ENCODE measurements at regions not wholly inside any gene's neighbourhood (a gene's known extent, or its start where the extent isn't known, plus 50 kb on each side); places are given as distances from the start of the nearest gene placed in this dataset.

- no peak for TF ChIP-seq EZH2 (IDR thresholded peaks at IDR 0.05; ENCODE audit: insufficient read depth, poor library complexity, severe bottlenecking)
- TF ChIP-seq EZH2phosphoT487 (IDR thresholded peaks at IDR 0.05; ENCODE audit: insufficient read depth, low read depth) = no peak
- no peak overlapping the region for H3K27ac ChIP-seq
- H3K4me1 ChIP-seq (ENCODE audit: insufficient read depth) = no peaks in the 10 kb centered on the region
- H2AFZ ChIP-seq = no peak overlapping the region
- no peaks in the 10 kb centered on the region for H3K27me3 ChIP-seq (replicated peaks; ENCODE audit: insufficient read depth)
- DNase-seq = no peak
- H3K9ac ChIP-seq = no peak overlapping the region
- H3K9me2 ChIP-seq (ENCODE audit: insufficient read depth) = no peaks in the 10 kb centered on the region
- H4K20me1 ChIP-seq (ENCODE audit: insufficient read depth) = no peaks in the 10 kb centered on the region
- H3K36me3 ChIP-seq (ENCODE audit: low read depth) = no peaks in the 10 kb centered on the region
- H3K79me2 ChIP-seq (ENCODE audit: insufficient read depth) = no peaks in the 10 kb centered on the region
- no peak overlapping the region for H3K4me2 ChIP-seq (ENCODE audit: unreplicated experiment)
- no peaks in the 10 kb centered on the region for H3F3A ChIP-seq (ENCODE audit: insufficient read depth)
- 18 to 20% methylated on average over 2 of the region's 2 CpGs for WGBS, 2 experiments (ENCODE audit: low coverage in 1 of 2, low lambda C conversion rate in 2 of 2, missing lambda C conversion rate in 2 of 2)
- H3K4me3 ChIP-seq = no peak overlapping the region
- in situ Hi-C loops (cut with MboI) = loop anchor here (25.0 kb wide), 1 partner anchor 627 kb away; no protein-coding TSS in a partner anchor
- H3K9me3 ChIP-seq (ENCODE audit: low read depth) = no peaks in the 10 kb centered on the region
Observed at GRCh38 chr4:100109921-100110320, 80.3 kb downstream of the DDIT4L start.

DNA sequence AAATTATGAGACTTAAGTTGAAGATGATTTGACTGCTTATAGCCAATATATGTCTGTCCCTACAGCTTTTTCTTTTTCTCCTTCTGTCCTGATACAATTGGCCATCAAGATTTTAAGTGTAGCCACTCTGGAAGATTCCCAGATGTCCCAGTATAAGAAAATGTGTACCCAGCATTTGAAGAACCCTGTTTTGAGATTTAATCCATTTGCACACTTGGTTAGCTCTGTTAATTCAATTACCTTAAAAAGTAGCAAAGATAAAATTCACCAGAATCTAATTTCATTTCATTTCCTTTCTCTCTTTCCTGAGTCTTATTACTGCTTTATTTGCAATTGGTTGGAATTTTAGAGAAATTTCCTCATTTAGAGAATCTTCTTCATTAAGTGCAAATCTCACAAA lies 81.4 kb downstream of the DDIT4L start:
- Histone ChIP-seq H3K9me3 (ENCODE audit: low read depth) (no peaks in the 10 kb centered on the region), H3K27ac (no peak overlapping the region), H3K9ac (no peak overlapping the region), H3K4me2 (ENCODE audit: unreplicated experiment) (no peak overlapping the region), H3K4me1 (ENCODE audit: insufficient read depth) (no peaks in the 10 kb centered on the region), H3K27me3 (replicated peaks; ENCODE audit: insufficient read depth) (no peaks in the 10 kb centered on the region), H3K79me2 (ENCODE audit: insufficient read depth) (no peaks in the 10 kb centered on the region), H3K9me2 (ENCODE audit: insufficient read depth) (no peaks in the 10 kb centered on the region), H2AFZ (no peak overlapping the region), H3K4me3 (no peak overlapping the region), H3F3A (ENCODE audit: insufficient read depth) (no peaks in the 10 kb centered on the region), H3K36me3 (ENCODE audit: low read depth) (no peaks in the 10 kb centered on the region), H4K20me1 (ENCODE audit: insufficient read depth) (no peaks in the 10 kb centered on the region)
- TF ChIP-seq EZH2 (IDR thresholded peaks at IDR 0.05; ENCODE audit: insufficient read depth, poor library complexity, severe bottlenecking) = no peak
- TF ChIP-seq EZH2phosphoT487 (IDR thresholded peaks at IDR 0.05; ENCODE audit: insufficient read depth, low read depth) = no peak
- in situ Hi-C loops (cut with MboI) = loop anchor here (25.0 kb wide), 1 partner anchor 628 kb away; no protein-coding TSS in a partner anchor
- DNase-seq = no peak

DNA sequence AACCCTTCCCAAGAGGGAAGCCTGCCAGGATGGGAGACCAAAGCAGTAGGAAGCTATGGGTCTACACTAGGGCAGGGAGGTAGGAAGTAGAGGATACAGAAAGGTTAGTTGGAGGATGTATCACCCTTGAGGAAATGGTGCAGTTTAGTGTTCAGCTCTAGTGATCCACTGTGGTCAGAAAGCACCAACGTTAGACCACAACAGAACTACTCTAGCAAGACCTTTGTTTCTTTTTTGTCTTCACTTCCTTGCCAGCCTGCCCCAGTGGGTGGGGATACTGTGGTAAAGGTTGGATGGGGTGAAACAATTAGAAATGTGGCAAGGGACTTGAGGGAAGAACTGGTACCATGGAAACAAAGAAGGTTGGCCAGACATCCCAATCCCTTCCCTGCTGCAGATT lies 83.3 kb downstream of the DDIT4L start:
- WGBS, 2 experiments (ENCODE audit: low coverage in 1 of 2, low lambda C conversion rate in 2 of 2, missing lambda C conversion rate in 2 of 2) = 4 to 15% methylated on average over 1 of the region's 1 CpG
- Histone ChIP-seq H3K36me3 (ENCODE audit: low read depth) (no peaks in the 10 kb centered on the region), H3K79me2 (ENCODE audit: insufficient read depth) (no peaks in the 10 kb centered on the region), H3K9me3 (ENCODE audit: low read depth) (no peaks in the 10 kb centered on the region), H4K20me1 (ENCODE audit: insufficient read depth) (no peaks in the 10 kb centered on the region), H3F3A (ENCODE audit: insufficient read depth) (no peaks in the 10 kb centered on the region), H3K4me2 (ENCODE audit: unreplicated experiment) (no peak overlapping the region), H3K4me1 (ENCODE audit: insufficient read depth) (no peaks in the 10 kb centered on the region), H2AFZ (no peak overlapping the region), H3K27me3 (replicated peaks; ENCODE audit: insufficient read depth) (no peaks in the 10 kb centered on the region), H3K27ac (no peak overlapping the region), H3K9ac (no peak overlapping the region), H3K9me2 (ENCODE audit: insufficient read depth) (no peaks in the 10 kb centered on the region), H3K4me3 (no peak overlapping the region)
- TF ChIP-seq EZH2 (IDR thresholded peaks at IDR 0.05; ENCODE audit: insufficient read depth, poor library complexity, severe bottlenecking) (no peak), EZH2phosphoT487 (IDR thresholded peaks at IDR 0.05; ENCODE audit: insufficient read depth, low read depth) (no peak)
- in situ Hi-C loops (cut with MboI) = loop anchor here (25.0 kb wide), 1 partner anchor 630 kb away; no protein-coding TSS in a partner anchor
- DNase-seq = no peak

GRCh38 chr4:100103671-100104070 lies 86.6 kb downstream of the DDIT4L start:
- no peaks in the 10 kb centered on the region for H3F3A ChIP-seq (ENCODE audit: insufficient read depth)
- peak; percentile 19 for DNase-seq
- H3K4me3 ChIP-seq = no peak overlapping the region
- TF ChIP-seq EZH2 (IDR thresholded peaks at IDR 0.05; ENCODE audit: insufficient read depth, poor library complexity, severe bottlenecking) (no peak), EZH2phosphoT487 (IDR thresholded peaks at IDR 0.05; ENCODE audit: insufficient read depth, low read depth) (no peak)
- H3K36me3 ChIP-seq (ENCODE audit: low read depth) = no peaks in the 10 kb centered on the region
- H3K9ac ChIP-seq = no peak overlapping the region
- H3K9me2 ChIP-seq (ENCODE audit: insufficient read depth) = no peaks in the 10 kb centered on the region
- 48 to 53% methylated on average over 1 of the region's 1 CpG for WGBS, 2 experiments (ENCODE audit: low coverage in 1 of 2, low lambda C conversion rate in 2 of 2, missing lambda C conversion rate in 2 of 2)
- no peak overlapping the region for H3K4me2 ChIP-seq (ENCODE audit: unreplicated experiment)
- no peaks in the 10 kb centered on the region for H4K20me1 ChIP-seq (ENCODE audit: insufficient read depth)
- H2AFZ ChIP-seq = no peak overlapping the region
- no peaks in the 10 kb centered on the region for H3K4me1 ChIP-seq (ENCODE audit: insufficient read depth)
- no peaks in the 10 kb centered on the region for H3K27me3 ChIP-seq (replicated peaks; ENCODE audit: insufficient read depth)
- H3K27ac ChIP-seq = no peak overlapping the region
- in situ Hi-C loops (cut with MboI) = loop anchor here (25.0 kb wide), 1 partner anchor 634 kb away; no protein-coding TSS in a partner anchor
- H3K9me3 ChIP-seq (ENCODE audit: low read depth) = no peaks in the 10 kb centered on the region
- H3K79me2 ChIP-seq (ENCODE audit: insufficient read depth) = no peaks in the 10 kb centered on the region

GRCh38 chr4:100100985-100101384 lies 89.3 kb downstream of the DDIT4L start:
- 51 to 59% methylated on average over 3 of the region's 3 CpGs for WGBS, 2 experiments (ENCODE audit: low coverage in 1 of 2, low lambda C conversion rate in 2 of 2, missing lambda C conversion rate in 2 of 2)
- H3K4me1 ChIP-seq (ENCODE audit: insufficient read depth) = peaks cover 6% of the 10 kb centered on the region; the same call in 1 of the 2 replicates

More at GRCh38 chr4:100100985-100101384, 89.3 kb downstream of the DDIT4L start:
- H3F3A ChIP-seq (ENCODE audit: insufficient read depth) = no peaks in the 10 kb centered on the region
- H3K9me3 ChIP-seq (ENCODE audit: low read depth) = no peaks in the 10 kb centered on the region
- H3K9me2 ChIP-seq (ENCODE audit: insufficient read depth) = no peaks in the 10 kb centered on the region
- no peaks in the 10 kb centered on the region for H3K27me3 ChIP-seq (replicated peaks; ENCODE audit: insufficient read depth)
- no peaks in the 10 kb centered on the region for H3K79me2 ChIP-seq (ENCODE audit: insufficient read depth)
- no peak for DNase-seq
- in situ Hi-C loops (cut with MboI) = loop anchor here (25.0 kb wide), 1 partner anchor 636 kb away; no protein-coding TSS in a partner anchor
- no peak overlapping the region for H3K9ac ChIP-seq
- TF ChIP-seq EZH2phosphoT487 (IDR thresholded peaks at IDR 0.05; ENCODE audit: insufficient read depth, low read depth) (no peak), EZH2 (IDR thresholded peaks at IDR 0.05; ENCODE audit: insufficient read depth, poor library complexity, severe bottlenecking) (no peak)
- no peak overlapping the region for H3K4me3 ChIP-seq
- no peaks in the 10 kb centered on the region for H4K20me1 ChIP-seq (ENCODE audit: insufficient read depth)
- H3K4me2 ChIP-seq (ENCODE audit: unreplicated experiment) = no peak overlapping the region
- H2AFZ ChIP-seq = no peak overlapping the region
- no peak overlapping the region for H3K27ac ChIP-seq
- H3K36me3 ChIP-seq (ENCODE audit: low read depth) = no peaks in the 10 kb centered on the region
